ENCODE measurements at regions not wholly inside any gene's neighbourhood (a gene's known extent, or its start where the extent isn't known, plus 50 kb on each side); places are given as distances from the start of the nearest gene placed in this dataset.

DNA sequence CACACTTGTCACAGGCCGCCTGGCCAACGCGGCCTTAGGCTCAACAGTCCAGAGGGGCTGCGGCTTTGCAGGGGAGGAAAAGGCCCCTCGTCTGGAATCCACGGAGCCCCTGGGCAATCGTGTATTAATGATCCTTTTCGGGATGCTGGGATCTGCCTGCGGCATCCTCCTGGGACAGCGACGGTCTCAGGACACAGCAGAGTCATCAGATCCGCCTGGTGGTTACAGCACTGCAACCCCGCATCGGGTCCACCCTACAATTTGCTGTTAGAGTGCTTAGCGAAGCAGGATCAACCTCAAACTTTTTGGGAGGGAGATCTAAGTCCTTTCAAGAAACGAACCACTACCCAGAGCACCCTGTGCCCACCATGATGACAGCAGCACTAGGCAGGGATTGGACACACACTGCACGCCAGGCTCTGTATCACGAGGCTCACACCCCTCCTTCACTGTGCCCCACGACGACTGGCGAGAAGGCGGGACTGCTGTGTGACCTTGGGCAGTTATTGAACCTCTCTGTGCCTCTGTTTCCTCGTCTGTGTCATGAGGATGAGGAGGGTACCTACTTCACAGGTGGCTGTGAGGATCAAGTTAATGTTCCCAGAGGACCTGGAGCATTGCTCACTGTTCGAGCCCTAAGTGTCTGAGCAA lies 100.4 kb upstream of the COL5A1 start:
- TF ChIP-seq, protein P1, sequence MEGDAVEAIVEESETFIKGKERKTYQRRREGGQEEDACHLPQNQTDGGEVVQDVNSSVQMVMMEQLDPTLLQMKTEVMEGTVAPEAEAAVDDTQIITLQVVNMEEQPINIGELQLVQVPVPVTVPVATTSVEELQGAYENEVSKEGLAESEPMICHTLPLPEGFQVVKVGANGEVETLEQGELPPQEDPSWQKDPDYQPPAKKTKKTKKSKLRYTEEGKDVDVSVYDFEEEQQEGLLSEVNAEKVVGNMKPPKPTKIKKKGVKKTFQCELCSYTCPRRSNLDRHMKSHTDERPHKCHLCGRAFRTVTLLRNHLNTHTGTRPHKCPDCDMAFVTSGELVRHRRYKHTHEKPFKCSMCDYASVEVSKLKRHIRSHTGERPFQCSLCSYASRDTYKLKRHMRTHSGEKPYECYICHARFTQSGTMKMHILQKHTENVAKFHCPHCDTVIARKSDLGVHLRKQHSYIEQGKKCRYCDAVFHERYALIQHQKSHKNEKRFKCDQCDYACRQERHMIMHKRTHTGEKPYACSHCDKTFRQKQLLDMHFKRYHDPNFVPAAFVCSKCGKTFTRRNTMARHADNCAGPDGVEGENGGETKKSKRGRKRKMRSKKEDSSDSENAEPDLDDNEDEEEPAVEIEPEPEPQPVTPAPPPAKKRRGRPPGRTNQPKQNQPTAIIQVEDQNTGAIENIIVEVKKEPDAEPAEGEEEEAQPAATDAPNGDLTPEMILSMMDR (IDR thresholded peaks at IDR 0.05): no peak
- no peak for TF ChIP-seq POLR2A (IDR thresholded peaks at IDR 0.05)

All from heart left ventricle (tissue), 13 donors.